Ascending aorta (tissue), 2 donors: ENCODE measurements at regions not wholly inside any gene's neighbourhood (a gene's known extent, or its start where the extent isn't known, plus 50 kb on each side); places are given as distances from the start of the nearest gene placed in this dataset.

Experiments used
- DNase-seq, 2 donors: peaks; one replicate each; pipeline ENCODE4 v3.0.0-alpha.2; 2019; ENCODE audit warnings: low spot score in 2 of 2
- H3K27ac ChIP-seq, 2 donors: fragments of 200-600 bp; sonication (generic); one replicate each; pipeline ENCODE4 v1.5.1; 2016 to 2017; ENCODE audit warnings: mild to moderate bottlenecking in 1 of 2
- H3K27me3 ChIP-seq: fragments of 200-600 bp; sonication (generic); one replicate; pipeline ENCODE4 v1.5.1; 2017
- H3K36me3 ChIP-seq, 2 donors: fragments of 200-600 bp; sonication (generic); one replicate each; pipeline ENCODE4 v1.5.1; 2016
- H3K4me1 ChIP-seq, 2 donors: fragments of 200-600 bp; sonication (generic); one replicate each; pipeline ENCODE4 v1.5.1; 2016 to 2017; ENCODE audit warnings: mild to moderate bottlenecking in 1 of 2
- H3K4me3 ChIP-seq, 2 donors: fragments of 200-600 bp; sonication (generic); one replicate each; pipeline ENCODE4 v1.5.1; 2016 to 2017; ENCODE audit warnings: mild to moderate bottlenecking in 1 of 2
- H3K9me3 ChIP-seq, 2 donors: fragments of 200-600 bp; sonication (generic); one replicate each; pipeline ENCODE4 v1.5.1; 2016
- intact Hi-C: fragments of 100-400 bp; cut with DNase I; formaldehyde crosslinking; loops from one replicate; pipeline ENCODE4 v1.15.1; 2023
- TF ChIP-seq, protein P1 (sequence below), 3 experiments: fragments of 200-600 bp in 2 of 3; fragments of 450-650 bp in 1 of 3; sonication (generic) in 2 of 3; IDR thresholded peaks; one replicate each; pipeline ENCODE4 v1.5.1; 2016 to 2019; ENCODE audit warnings: antibody characterized with exemption in 3 of 3, mild to moderate bottlenecking in 1 of 3, moderate library complexity in 1 of 3

DNA sequence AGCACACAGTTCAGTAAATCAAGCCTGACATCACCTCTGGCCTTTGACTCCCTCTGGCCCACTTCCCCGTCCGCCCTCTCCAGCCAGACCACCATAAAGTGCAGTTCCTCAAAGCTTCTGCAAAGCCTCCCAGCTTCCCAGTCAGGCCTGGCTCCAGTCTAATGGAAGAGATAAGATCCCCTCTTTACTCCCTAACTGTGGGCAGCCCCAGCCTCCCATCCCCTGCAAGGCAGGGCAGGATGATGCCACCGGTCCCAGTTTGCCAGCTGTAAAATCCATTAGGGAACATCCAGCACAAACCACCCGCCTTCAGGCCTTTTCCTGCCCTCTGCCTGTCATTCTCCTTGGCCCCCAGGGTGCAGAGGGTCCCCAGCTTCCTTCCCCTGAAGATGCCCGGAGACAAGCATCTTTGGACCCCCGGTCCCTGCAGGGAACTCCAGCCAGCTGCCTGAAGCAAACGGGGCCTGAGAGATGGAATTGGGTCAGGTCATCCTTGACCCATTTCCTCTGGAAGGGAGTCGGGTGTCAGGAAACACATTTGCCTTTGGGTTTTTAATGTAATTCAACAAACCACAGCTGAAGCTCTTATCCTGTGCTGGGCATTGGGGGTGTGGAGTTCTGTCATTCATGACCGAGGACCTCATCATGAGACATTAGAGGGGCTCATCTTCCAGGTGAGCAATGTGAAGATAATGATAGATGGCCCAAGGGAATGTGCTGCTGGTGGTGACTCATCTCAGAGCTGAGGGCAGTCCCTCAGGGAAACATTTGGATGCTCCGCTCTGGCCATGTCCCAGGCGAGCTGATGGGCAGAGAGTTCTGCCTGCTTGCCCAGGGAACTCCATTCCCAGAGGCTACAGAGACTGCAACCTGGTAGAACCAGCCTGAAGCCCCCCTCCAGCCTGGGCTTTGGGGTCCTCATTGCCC is 93.8 kb upstream of the CLMN start:
- no peaks in the 10 kb centered on the region for H3K9me3 ChIP-seq
- DNase-seq: no peak
- peaks cover 25 to 28% of the 10 kb centered on the region in 2 donors for H3K36me3 ChIP-seq
- intact Hi-C loops: no loop called here
- no peak overlapping the region for H3K4me3 ChIP-seq
- H3K27ac ChIP-seq: no peak overlapping the region
- no peaks in the 10 kb centered on the region for H3K27me3 ChIP-seq
- TF ChIP-seq, protein P1, sequence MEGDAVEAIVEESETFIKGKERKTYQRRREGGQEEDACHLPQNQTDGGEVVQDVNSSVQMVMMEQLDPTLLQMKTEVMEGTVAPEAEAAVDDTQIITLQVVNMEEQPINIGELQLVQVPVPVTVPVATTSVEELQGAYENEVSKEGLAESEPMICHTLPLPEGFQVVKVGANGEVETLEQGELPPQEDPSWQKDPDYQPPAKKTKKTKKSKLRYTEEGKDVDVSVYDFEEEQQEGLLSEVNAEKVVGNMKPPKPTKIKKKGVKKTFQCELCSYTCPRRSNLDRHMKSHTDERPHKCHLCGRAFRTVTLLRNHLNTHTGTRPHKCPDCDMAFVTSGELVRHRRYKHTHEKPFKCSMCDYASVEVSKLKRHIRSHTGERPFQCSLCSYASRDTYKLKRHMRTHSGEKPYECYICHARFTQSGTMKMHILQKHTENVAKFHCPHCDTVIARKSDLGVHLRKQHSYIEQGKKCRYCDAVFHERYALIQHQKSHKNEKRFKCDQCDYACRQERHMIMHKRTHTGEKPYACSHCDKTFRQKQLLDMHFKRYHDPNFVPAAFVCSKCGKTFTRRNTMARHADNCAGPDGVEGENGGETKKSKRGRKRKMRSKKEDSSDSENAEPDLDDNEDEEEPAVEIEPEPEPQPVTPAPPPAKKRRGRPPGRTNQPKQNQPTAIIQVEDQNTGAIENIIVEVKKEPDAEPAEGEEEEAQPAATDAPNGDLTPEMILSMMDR (IDR thresholded peaks at IDR 0.05): no peak
- peaks cover 4 to 20% of the 10 kb centered on the region in 2 donors for H3K4me1 ChIP-seq

DNA sequence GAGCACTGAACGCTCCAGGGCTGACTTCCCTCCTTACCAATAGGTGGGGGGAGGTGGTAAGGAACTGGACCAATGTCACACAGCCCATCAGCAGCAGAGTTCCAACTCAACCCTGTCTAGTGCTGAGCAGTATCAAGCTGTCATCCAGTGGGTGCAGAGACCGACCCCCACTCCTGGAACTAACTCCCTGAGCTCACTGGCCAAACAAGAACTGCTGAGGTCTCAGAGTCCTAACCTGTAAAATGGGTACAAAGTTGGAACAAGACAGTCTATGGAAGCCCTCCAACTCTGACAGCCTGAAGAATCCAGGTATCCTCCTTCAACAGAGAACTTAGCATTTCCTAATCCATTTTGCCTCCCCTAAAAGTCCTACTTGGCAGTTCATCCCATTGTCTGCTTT is 91.1 kb upstream of the CLMN start:
- peaks cover 1 to 2% of the 10 kb centered on the region in 2 donors for H3K36me3 ChIP-seq
- H3K4me1 ChIP-seq: peaks cover 4 to 24% of the 10 kb centered on the region in 2 donors
- intact Hi-C loops: no loop called here
- TF ChIP-seq, protein P1 (IDR thresholded peaks at IDR 0.05): no peak
- no peaks in the 10 kb centered on the region for H3K27me3 ChIP-seq
- no peak overlapping the region for H3K4me3 ChIP-seq
- no peaks in the 10 kb centered on the region for H3K9me3 ChIP-seq
- H3K27ac ChIP-seq: peak overlapping the region; percentile 36 to 68
- DNase-seq: no peak

DNA sequence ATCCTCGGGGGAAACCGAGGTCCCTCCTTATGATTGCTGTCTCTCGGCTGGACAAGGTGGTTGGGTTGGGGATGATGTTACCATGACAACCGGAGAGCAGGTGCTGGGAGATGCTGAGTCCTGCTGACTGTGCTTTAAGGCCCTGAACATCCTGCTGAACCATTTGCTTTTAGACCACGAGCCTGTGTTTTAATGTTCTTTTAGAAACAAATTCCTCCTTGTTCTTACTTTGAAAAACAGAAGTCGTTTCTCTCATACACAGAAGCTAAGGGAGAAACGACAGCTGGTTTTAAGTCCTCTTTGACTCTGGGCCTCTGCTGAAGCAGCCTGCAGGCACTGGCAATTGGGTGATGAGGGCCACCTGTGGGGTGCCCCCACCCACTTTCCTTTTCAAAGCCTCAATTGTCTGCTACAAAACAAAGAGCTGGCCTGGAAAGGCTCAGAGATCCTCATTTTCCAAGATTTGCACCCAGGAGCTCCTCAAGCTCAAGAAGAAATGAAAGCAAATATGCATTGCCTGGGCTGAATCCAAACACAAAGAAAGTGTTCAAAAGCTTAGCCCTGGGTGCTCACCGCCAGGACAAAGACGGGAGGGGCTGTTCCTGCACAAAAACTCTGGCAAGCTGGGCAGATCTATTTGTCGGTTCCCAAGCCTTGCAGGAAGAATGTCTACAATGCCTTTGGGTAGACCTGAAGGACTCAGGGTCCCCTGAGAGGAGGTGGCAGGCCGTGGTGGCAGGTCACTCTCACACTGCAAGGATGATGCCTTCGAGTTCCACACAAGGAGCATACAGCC is 90.0 kb upstream of the CLMN start:
- intact Hi-C loops: no loop called here
- Histone ChIP-seq H3K36me3 (no peaks in the 10 kb centered on the region), H3K27ac (peak overlapping the region; percentile 68), H3K9me3 (no peaks in the 10 kb centered on the region), H3K4me3 (no peak overlapping the region), H3K4me1 (peaks cover 4 to 24% of the 10 kb centered on the region in 2 donors), H3K27me3 (no peaks in the 10 kb centered on the region)
- TF ChIP-seq, protein P1 (IDR thresholded peaks at IDR 0.05): no peak
- no peak for DNase-seq

DNA sequence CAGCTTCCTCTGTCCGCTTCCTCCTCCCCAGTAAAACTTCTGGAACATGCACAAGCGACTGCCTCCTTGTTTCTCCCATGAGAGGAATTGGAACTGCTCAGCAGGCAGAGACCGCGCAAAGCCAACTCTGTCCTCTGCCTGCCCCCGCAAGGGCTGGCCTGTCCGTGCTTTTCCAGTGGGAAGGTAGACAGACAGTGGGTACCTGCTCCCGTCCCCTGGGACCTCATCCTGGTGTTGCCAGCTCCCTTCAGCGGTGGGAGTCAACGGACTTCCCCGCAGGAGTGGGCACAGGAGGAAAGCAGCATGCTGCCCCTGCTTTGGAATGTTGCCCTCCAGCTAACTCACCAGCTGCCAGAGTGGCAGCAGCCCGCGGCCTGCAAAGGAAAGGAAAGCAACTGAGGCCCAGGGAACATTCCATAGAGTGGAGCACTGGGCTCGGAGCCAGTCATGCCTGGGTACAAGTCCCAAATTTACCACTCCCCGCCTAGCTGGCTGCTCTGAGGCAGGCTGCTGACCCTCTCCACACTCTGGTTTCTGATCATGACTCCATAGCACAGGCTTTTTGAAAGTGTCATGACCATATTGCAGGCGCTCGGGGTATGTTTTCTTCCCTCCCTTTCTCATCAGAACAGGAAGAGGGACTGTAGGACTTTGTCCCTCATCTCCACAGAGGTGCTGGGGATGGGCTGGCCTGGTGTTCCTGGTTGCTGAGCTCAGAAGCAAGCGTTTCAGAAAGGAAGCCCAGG is 89.2 kb upstream of the CLMN start:
- no peaks in the 10 kb centered on the region for H3K27me3 ChIP-seq
- H3K27ac ChIP-seq: peak overlapping the region; percentile 68
- H3K9me3 ChIP-seq: no peaks in the 10 kb centered on the region
- intact Hi-C loops: no loop called here
- peak in 1 of 2 donors; percentile 66 for DNase-seq
- no peaks in the 10 kb centered on the region for H3K36me3 ChIP-seq
- TF ChIP-seq, protein P1 (IDR thresholded peaks at IDR 0.05): no peak
- H3K4me1 ChIP-seq: peaks cover 4 to 24% of the 10 kb centered on the region in 2 donors
- peak overlapping the region in 1 of 2 donors; percentile 39 for H3K4me3 ChIP-seq

DNA sequence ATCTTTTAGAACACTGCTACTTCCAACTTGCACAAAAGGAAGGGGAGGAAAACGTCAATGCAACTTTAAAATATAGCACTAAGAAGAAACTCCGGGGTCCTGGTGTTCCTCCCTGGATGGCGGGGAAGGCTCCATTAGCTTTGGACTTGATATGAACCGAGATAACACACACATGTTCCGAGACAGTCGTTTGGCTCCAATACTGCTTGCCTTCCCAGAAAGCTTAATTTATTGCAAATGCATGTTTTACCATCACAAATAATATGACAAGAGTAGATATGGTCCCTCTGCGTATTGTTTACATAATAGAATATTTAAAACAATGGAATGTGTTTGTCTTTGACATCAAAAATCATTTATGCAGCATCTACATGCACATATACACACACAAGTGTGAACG is 87.6 kb upstream of the CLMN start:
- Histone ChIP-seq H3K36me3 (no peaks in the 10 kb centered on the region), H3K9me3 (no peaks in the 10 kb centered on the region), H3K27me3 (no peaks in the 10 kb centered on the region), H3K27ac (no peak overlapping the region), H3K4me1 (peaks cover 4 to 24% of the 10 kb centered on the region in 2 donors), H3K4me3 (no peak overlapping the region)
- intact Hi-C loops: no loop called here
- TF ChIP-seq, protein P1 (IDR thresholded peaks at IDR 0.05): no peak
- no peak for DNase-seq
